GM12878 (cell line): ENCODE measurements at regions not wholly inside any gene's neighbourhood (a gene's known extent, or its start where the extent isn't known, plus 50 kb on each side); places are given as distances from the start of the nearest gene placed in this dataset.

Experiments used
- EP300 ChIP-seq, 2 experiments: fragments of 150-350 bp in 1 of 2; IDR thresholded peaks; 2 replicates each; pipeline ENCODE4 v1.6.1; 2011 to 2012; ENCODE audit warnings: low read depth in 2 of 2, low read length in 2 of 2, borderline replicate concordance in 1 of 2, improper control_type of control experiment in 1 of 2, inconsistent platforms in 1 of 2; ENCODE audit not compliant: control insufficient read depth in 1 of 2
- GABPA ChIP-seq: IDR thresholded peaks from 2 replicates; pipeline ENCODE4 v1.6.1; 2014; ENCODE audit warnings: antibody characterized with exemption, low read depth, mild to moderate bottlenecking, inconsistent platforms
- KDM1A ChIP-seq: fragments of 200-600 bp; sonication (generic); IDR thresholded peaks from 2 replicates; pipeline ENCODE4 v1.6.1; 2016; ENCODE audit warnings: borderline replicate concordance
- TF ChIP-seq, protein P1 (sequence below): IDR thresholded peaks from 2 replicates; pipeline ENCODE4 v1.6.1; 2012; ENCODE audit warnings: low read depth, low read length, improper control_type of control experiment
- TF ChIP-seq, protein P2 (sequence below): IDR thresholded peaks from 2 replicates; pipeline ENCODE4 v1.6.1; 2012; ENCODE audit warnings: low read depth, low read length, improper control_type of control experiment
- TF ChIP-seq, protein P3 (sequence below): fragments of 450-650 bp; IDR thresholded peaks from 2 replicates; pipeline ENCODE4 v1.6.1; 2018; ENCODE audit warnings: mild to moderate bottlenecking, low read depth, moderate library complexity; ENCODE audit not compliant: partially characterized antibody
- TF ChIP-seq, protein P4 (sequence below), 3 experiments: IDR thresholded peaks in 2 of 3; conservative IDR thresholded peaks in 1 of 3; 2 replicates each; pipeline ENCODE4 v1.5.1; 2011; ENCODE audit warnings: low read depth in 3 of 3, low read length in 3 of 3, mild to moderate bottlenecking in 3 of 3, control low read depth in 2 of 3, moderate library complexity in 2 of 3, inconsistent platforms in 1 of 3, mixed read lengths in 1 of 3; ENCODE audit not compliant: control insufficient read depth in 2 of 3, insufficient read depth in 1 of 3; ENCODE audit errors: extremely low read depth in 1 of 3

DNA sequence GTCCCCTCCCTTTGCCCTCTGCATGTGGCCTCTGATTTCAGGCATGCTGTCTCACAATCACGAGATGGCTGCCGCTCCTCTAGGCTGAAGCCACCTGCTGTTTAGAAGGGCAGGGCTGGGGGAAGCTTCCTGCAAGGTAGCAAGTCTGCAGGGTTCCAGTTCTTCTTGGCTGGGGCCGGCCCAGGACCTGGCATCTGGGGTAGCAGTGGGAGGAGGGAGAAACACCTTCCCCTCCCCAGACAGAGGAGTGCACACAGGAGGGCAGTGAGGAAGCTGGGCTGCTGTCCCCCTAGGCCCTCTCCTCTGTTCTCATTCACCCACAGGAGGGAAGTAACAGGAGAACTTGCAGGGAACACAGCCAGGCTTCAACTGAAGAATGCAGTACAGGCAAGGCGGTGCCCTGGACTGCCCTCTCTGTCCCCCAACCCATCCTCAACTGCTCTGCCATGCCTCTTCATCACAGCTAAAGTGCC lies 345.9 kb upstream of the HS6ST1 start:
- TF ChIP-seq, protein P1, sequence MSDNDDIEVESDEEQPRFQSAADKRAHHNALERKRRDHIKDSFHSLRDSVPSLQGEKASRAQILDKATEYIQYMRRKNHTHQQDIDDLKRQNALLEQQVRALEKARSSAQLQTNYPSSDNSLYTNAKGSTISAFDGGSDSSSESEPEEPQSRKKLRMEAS: no peak
- no peak for TF ChIP-seq GABPA
- TF ChIP-seq, protein P2, sequence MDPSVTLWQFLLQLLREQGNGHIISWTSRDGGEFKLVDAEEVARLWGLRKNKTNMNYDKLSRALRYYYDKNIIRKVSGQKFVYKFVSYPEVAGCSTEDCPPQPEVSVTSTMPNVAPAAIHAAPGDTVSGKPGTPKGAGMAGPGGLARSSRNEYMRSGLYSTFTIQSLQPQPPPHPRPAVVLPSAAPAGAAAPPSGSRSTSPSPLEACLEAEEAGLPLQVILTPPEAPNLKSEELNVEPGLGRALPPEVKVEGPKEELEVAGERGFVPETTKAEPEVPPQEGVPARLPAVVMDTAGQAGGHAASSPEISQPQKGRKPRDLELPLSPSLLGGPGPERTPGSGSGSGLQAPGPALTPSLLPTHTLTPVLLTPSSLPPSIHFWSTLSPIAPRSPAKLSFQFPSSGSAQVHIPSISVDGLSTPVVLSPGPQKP: no peak
- no peak for TF ChIP-seq KDM1A
- no peak for TF ChIP-seq EP300 (IDR thresholded peaks at IDR 0.05; ENCODE audit: borderline replicate concordance in 1 of 2, control insufficient read depth in 1 of 2, low read depth in 2 of 2, low read length in 2 of 2)
- TF ChIP-seq, protein P3, sequence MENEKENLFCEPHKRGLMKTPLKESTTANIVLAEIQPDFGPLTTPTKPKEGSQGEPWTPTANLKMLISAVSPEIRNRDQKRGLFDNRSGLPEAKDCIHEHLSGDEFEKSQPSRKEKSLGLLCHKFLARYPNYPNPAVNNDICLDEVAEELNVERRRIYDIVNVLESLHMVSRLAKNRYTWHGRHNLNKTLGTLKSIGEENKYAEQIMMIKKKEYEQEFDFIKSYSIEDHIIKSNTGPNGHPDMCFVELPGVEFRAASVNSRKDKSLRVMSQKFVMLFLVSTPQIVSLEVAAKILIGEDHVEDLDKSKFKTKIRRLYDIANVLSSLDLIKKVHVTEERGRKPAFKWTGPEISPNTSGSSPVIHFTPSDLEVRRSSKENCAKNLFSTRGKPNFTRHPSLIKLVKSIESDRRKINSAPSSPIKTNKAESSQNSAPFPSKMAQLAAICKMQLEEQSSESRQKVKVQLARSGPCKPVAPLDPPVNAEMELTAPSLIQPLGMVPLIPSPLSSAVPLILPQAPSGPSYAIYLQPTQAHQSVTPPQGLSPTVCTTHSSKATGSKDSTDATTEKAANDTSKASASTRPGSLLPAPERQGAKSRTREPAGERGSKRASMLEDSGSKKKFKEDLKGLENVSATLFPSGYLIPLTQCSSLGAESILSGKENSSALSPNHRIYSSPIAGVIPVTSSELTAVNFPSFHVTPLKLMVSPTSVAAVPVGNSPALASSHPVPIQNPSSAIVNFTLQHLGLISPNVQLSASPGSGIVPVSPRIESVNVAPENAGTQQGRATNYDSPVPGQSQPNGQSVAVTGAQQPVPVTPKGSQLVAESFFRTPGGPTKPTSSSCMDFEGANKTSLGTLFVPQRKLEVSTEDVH: no peak
- TF ChIP-seq, protein P4, sequence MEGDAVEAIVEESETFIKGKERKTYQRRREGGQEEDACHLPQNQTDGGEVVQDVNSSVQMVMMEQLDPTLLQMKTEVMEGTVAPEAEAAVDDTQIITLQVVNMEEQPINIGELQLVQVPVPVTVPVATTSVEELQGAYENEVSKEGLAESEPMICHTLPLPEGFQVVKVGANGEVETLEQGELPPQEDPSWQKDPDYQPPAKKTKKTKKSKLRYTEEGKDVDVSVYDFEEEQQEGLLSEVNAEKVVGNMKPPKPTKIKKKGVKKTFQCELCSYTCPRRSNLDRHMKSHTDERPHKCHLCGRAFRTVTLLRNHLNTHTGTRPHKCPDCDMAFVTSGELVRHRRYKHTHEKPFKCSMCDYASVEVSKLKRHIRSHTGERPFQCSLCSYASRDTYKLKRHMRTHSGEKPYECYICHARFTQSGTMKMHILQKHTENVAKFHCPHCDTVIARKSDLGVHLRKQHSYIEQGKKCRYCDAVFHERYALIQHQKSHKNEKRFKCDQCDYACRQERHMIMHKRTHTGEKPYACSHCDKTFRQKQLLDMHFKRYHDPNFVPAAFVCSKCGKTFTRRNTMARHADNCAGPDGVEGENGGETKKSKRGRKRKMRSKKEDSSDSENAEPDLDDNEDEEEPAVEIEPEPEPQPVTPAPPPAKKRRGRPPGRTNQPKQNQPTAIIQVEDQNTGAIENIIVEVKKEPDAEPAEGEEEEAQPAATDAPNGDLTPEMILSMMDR (IDR thresholded peaks at IDR 0.05 in 2 of 3, conservative IDR thresholded peaks at IDR 0.05 in 1 of 3; ENCODE audit: control insufficient read depth in 2 of 3, extremely low read depth in 1 of 3, insufficient read depth in 1 of 3, low read depth in 3 of 3, low read length in 3 of 3): no peak
